ENCODE measurements at regions not wholly inside any gene's neighbourhood (a gene's known extent, or its start where the extent isn't known, plus 50 kb on each side); places are given as distances from the start of the nearest gene placed in this dataset.
"Not testable (repeated sequence)": the region's sequence is repeated elsewhere in the genome, so short reads cannot be mapped to it uniquely, and the experiment has no call there.

- H3K4me1 Mint-ChIP-seq; H3K4me3 Mint-ChIP-seq; H3K36me3 Mint-ChIP-seq (ENCODE audit: low read depth); DNase-seq; H3K27me3 Mint-ChIP-seq (ENCODE audit: low read depth, poor library complexity); H3K27ac Mint-ChIP-seq: not testable (repeated sequence)
- peaks cover 23% of the 10 kb centered on the region for H3K9me3 Mint-ChIP-seq
Observed at GRCh38 chr5:134471858-134472449, 53.5 kb upstream of the JADE2 start.

DNA sequence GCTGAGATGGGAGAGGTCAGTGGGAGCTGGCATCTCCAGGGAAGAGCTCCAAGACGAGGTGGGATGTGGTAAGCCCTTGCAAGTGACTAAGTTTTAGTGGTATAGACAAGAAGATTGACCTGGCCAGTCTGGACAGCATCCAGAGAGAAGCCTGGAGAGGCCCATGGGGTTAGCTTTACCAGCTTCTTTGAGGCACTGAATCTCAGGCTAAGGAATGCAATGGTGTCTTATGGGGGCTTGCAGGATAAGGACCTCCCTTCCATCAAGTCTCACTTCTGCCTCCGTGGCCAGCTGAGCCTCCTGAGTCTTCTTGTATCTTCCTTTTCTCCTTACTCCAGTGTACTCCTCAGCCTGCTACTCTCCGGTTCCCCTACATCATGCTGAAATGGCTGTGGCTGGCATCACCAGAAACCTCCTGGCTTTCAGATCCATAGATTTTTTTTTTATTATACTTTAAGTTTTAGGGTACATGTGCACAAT is 56.5 kb upstream of the JADE2 start:
- no peak for DNase-seq
- Mint-ChIP-seq H3K27ac (no peak overlapping the region), H3K9me3 (peaks cover 18% of the 10 kb centered on the region), H3K4me1 (peaks cover 16% of the 10 kb centered on the region), H3K4me3 (no peak overlapping the region), H3K36me3 (ENCODE audit: low read depth) (no peaks in the 10 kb centered on the region), H3K27me3 (ENCODE audit: low read depth, poor library complexity) (no peaks in the 10 kb centered on the region)
- no peak for TF ChIP-seq CTCF (IDR thresholded peaks at IDR 0.05)

DNA sequence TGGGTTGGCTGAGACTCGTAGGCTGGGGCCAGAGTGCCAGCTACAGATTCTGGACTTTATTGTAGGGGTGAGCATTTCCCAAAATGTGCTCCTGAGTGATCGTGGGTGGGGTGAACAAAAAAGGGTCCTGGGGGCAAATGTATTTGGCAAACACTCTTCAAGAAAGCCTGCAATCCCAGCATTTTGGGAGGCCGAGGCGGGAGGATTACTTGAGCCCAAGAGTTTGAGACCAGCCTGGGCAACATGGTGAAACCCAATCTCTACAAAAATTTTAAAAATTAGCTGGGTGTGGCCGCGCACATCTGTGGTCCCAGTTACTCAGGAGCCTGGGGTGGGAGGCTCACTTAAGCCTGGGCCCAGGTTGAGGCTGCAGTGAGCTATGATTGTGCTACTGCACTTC is 55.5 kb upstream of the CDKN2AIPNL start:
- Mint-ChIP-seq H3K9me3 (peaks cover 7% of the 10 kb centered on the region), H3K4me1 (peaks cover 28% of the 10 kb centered on the region), H3K36me3 (ENCODE audit: low read depth) (no peaks in the 10 kb centered on the region), H3K27ac (no peak overlapping the region), H3K4me3 (no peak overlapping the region), H3K27me3 (ENCODE audit: low read depth, poor library complexity) (peaks cover 5% of the 10 kb centered on the region)
- no peak for TF ChIP-seq CTCF (IDR thresholded peaks at IDR 0.05)
- no peak for DNase-seq

DNA sequence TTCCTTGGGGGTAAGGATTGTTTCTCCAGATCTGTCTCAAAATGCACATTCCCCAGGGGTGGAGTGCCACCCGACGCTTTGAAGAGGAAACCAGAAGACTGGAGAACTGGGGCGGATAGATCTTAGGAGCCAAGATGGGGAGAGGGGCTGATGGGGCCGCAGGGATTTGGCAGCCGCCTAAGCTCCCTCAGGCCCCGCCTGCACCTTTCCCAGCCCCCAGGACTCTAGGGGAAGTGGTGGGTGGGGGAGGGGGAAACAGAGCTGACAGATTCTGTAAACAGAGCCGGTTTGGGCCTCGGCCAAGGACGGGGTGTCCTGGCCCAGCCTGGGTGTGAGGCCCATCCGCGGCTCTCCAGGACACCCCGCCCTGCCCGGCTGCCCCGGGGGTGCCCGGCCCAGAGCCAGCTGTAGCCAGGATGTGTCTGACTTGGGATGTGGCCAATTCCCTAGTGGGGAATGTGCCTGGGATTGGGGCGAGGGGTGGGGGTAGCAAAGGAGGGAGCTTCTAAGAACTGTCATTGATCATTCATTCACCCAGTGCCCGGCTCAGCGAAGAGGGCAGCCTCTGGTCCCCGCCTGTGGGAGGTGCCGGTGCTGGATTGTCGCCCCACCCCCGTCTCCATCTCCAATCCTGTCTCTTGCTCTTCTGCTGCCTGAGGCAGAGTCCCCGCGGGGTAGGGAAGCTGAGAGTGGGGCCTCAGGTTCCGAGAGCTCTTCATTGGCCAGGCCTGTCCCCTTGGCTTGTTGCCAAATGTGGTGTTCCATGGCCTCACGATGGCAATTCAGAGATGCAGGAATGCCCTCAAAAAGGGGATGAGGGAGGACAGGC is 54.8 kb upstream of the CDKN2AIPNL start:
- Mint-ChIP-seq H3K9me3 (no peaks in the 10 kb centered on the region), H3K4me1 (peaks cover 33% of the 10 kb centered on the region), H3K36me3 (ENCODE audit: low read depth) (no peaks in the 10 kb centered on the region), H3K27me3 (ENCODE audit: low read depth, poor library complexity) (peaks cover 13% of the 10 kb centered on the region), H3K27ac (peak overlapping the region; percentile 48), H3K4me3 (peak overlapping the region; percentile 83)
- DNase-seq = peak; percentile 64
- TF ChIP-seq CTCF (IDR thresholded peaks at IDR 0.05) = no peak

DNA sequence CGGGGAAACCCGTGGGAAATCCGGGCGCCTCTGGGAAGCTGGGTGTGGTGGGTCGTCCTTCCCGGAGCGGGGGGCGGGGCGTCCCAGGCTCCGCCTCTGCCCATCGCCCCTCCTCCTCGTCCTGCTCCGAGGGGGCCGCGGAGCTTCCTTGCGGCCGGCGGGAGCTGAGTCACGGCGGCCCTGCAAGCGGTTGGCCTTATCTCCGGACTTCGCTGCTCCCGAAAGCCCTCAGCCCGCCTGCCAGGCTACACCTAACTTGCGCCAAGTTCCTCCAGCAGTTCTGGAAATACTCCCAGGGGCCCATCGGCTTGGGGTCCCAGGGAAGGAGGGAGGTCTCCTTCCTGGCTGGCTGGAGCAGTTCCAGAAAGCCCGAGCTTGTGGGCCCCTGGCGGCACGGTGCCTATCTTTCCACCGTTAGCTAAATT is 54.1 kb upstream of the CDKN2AIPNL start:
- H3K4me1 Mint-ChIP-seq = peaks cover 33% of the 10 kb centered on the region

More for the DNA sequence above, 54.1 kb upstream of the CDKN2AIPNL start:
- peak; percentile 87 for DNase-seq
- Mint-ChIP-seq H3K9me3 (no peaks in the 10 kb centered on the region), H3K27ac (peak overlapping the region; percentile 48), H3K36me3 (ENCODE audit: low read depth) (no peaks in the 10 kb centered on the region), H3K27me3 (ENCODE audit: low read depth, poor library complexity) (peaks cover 13% of the 10 kb centered on the region), H3K4me3 (peak overlapping the region; percentile 83)
- TF ChIP-seq CTCF (IDR thresholded peaks at IDR 0.05) = no peak
